Superior temporal gyrus (tissue), 1 donor: ENCODE measurements at regions not wholly inside any gene's neighbourhood (a gene's known extent, or its start where the extent isn't known, plus 50 kb on each side); places are given as distances from the start of the nearest gene placed in this dataset.

Source experiments
- DNase-seq: peaks from one replicate; pipeline ENCODE4 v3.0.0-alpha.2; 2016; ENCODE audit errors: extremely low spot score

DNA sequence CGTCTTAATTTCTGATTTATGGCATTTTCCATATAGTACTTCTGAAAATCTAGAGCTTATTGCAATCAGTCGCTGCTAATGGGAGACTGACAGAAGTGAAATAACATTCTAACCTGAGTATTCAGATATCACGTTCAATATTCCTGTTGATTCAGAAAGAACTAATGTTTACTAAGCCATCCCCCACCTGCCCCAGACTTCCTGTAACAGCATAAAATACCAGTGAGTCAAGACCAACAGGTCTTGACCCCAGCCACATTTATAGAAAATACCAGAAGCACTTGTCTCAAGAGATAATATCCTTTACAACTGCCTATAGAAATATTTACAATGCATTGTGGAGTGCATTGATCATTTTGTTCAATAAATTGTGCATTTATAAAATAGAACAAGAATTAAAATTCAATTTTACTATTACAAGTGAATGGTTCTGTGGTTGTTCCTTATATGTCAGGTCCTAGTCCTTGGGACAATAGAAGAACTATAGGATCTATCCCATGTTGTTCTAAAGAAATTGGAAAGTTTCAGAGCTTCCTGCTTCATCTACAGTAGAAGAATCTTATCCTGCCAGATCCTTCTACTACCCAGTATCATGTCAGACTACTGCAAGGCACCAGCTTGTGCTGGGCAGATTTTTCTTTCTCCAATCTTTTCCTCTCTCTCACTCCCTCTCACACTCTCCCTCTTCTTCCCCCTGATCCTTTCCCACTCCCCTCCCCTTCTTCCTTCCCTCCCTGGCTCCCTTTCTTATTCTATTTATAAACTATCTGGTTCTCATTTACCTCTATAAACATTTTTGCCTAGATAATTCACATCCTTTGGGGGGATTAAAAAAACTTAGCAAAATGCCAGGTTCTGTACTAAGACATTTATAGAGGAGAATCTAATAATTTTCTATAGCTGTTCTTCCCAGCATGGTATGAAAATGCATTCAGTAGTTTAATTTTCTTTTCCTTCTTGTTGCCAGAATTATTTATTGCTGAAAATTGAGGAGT lies 629.9 kb downstream of the DIAPH3 start:
- no peak for DNase-seq

DNA sequence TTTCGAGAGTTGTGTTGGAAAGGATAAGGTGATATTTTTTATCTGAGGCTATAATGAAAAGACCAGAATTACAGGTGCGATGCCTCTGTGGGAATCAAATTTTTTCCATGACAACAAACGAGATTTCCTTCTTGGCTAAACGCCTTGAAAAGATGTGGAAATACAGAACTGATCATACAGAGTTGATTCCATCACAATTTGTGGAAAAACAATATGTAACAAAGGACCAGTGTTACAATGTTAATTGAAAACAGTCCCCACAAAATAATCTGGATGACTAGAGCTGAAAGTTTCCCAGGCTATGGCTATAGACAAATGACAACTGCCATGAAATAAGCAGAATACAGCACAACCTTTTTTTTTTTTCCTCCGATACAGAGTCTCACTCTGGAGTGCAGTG lies 628.9 kb downstream of the DIAPH3 start:
- DNase-seq, result no peak

DNA sequence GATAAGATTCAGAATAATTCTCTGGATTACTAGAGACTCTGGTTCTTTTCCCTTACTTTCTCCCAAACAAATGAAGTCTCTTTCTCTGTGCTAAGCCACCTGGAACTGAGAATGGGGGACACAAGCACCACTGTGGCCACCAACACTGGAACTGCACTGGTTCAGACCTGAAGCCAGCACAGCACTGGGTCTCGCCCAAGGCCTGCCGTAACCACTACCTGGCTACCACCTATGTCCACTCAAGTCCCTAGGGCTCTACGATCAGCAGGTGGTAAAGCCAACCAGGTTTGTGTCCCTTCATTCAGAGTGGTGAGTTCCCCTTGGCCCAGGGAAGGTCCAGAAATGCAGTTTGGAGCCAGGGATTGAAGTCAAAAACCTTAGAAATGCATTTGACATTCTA lies 626.2 kb downstream of the DIAPH3 start:
- no peak for DNase-seq

DNA sequence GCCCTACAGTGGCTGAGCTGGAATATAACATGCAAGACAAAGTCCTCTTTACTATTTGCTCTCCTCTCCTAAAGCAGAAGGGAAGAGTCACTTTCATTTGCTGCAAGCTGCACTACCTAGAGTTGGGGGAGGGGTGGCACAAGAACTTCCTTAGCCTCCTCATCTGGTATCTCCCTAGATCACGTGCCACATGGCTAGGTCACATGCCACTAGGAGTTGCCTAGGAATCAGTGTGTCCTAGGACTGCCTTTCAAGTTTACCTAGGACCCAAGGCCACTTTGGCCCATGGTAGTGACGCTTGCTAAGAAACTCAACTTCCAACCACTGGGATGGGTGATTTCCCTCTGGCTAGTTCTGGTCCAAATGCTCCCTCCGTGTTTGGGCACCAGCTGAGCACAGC lies 625.2 kb downstream of the DIAPH3 start:
- no peak for DNase-seq

DNA sequence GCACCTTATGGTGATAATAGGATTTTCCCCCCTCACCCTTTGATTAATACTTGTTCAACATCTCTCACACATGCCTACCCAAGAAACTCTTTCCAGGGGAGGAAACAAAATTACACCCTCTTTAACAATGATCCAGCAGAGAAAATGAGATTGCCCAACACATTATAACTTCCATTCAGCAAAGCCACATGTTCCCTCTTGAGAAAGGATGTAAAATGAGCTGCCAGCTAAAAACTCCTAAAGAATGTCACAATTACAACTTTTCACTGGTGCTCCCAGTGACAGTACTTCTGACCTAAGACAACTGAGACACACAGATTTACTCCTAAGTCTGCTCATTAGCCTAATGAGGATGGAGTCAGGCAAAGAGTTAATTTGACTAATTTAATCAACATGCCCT lies 621.4 kb downstream of the DIAPH3 start:
- DNase-seq, result no peak

DNA sequence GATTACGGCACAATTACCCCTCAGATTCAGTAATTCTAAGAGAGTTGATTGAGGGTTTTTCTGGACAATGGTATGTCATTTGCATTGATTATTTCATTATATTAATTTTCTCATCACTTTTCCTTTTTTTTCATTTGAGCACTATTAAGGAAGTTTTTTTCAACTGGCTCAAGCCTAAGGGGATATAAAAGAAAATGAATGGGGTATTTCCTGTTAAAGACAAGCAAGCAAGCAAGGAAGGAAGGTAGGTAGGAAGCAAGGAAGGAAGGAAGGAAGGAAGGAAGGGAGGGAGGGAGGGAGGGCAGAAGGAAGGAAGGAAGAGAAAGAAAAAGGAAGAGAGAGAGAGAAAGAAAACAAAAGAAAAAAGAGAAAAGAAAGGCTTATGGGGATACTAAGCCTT lies 620.3 kb downstream of the DIAPH3 start:
- DNase-seq, result no peak

DNA sequence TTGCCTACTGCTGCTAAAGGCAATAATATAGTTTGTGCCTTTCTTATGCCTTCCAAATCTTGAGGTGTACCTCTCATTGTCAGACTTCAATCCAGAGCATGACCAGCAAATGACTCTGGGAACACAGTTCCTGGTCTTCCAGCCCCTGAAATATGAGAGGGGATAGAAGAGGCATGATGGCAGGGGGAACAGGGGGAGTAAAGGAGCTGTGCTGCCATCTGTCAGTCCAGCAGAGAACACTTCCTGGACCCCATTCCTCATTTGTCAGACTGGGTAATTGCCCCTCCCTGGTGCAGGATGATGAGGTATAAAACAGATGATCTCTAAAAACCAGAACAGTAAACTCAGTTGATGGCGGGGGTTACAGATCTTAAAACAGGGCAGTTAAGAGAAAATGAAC lies 618.7 kb downstream of the DIAPH3 start:
- DNase-seq, result no peak

DNA sequence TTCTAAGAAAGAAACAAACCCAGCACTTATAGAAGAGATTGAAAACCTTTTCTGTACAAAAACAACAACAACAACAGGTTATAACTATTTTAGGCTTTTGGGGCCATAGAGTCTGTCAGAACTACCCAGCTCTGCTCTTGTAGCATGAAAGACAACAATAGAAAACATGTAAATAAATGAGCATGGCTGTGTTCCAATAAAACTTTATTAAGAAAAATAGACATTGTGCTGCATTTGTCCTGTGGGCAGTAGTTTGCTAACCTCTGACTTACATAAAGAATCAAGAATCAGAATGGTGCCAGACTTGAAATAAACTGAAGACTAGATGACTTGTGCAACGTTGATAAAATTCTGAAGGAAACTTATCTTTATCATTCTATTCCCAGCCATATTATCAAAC lies 617.5 kb downstream of the DIAPH3 start:
- no peak for DNase-seq

DNA sequence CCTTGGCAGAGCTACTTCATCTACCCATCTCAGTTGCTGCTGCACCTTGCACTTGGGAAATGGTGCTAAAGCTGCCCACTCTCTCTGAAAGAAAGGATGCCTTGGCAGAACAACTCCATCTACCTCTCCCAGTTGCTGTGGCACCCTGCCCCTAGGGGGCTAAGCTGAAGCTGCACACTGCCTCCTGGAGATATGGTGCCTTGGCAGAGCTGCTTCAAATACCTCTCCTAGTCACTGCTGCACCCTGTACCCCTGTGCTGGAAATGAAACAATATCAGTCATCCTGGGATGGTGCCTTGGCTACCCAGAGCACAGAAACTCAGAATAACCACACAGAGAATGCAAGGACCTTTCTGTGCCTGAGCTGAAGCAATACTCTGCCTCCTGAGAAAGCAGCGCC lies 615.8 kb downstream of the DIAPH3 start:
- no peak for DNase-seq

DNA sequence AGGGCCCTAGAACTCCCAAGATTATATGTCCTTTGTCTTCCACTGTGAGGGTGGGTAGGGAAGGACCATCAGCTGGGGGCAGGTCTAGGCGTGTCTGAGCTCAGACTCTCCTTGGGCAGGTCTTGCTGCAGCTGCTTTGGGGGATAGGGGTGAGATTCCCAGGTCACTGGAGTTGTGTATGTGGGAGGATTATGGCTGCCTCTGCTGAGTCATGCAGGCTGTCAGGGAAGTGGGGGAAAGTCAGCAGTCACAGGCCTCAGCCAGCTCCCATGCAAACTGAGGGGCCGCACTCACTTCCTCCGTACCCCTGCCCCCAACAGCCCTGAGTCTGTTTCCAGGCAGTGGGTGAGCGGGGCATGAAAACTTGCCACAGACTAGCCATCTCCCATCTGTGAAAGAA lies 600.8 kb downstream of the DIAPH3 start:
- no peak for DNase-seq

DNA sequence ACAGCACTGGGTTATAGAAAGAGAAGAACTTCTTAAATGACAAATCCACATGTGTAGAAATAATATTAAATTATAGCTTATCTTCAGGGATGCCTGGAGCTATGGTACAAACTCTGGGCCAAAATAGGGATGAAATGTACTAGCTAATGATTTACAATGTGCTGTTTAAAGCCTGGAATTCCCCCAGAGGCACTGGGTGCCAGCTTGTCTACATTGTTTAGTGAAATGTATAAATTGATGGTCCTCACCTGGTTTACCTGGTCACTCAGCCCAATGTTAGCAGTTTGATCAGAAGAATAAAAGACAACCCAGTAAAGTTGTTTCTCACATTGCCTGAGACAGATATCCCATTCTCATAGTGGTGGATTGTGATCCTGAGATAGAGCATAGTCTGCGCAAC lies 597.2 kb downstream of the DIAPH3 start:
- no peak for DNase-seq

DNA sequence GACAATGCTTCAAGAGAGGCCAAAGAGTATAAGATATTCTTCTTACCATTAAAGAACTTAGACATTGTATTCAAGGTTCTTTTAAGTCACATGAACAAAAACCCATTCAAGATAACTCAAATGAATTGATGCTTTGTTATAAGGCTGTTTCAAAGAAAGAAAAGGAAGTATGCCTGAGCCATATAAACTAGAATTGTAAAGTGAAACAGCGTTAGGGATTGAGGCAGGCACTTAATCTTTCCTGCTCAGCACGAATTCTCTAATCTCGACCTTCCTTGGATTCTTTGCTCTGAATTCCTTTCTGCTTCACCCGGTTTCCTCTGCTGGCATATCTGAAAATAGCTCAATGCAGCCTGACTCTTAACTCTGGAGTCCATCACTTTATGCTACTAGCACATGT lies 595.4 kb downstream of the DIAPH3 start:
- DNase-seq, result no peak

DNA sequence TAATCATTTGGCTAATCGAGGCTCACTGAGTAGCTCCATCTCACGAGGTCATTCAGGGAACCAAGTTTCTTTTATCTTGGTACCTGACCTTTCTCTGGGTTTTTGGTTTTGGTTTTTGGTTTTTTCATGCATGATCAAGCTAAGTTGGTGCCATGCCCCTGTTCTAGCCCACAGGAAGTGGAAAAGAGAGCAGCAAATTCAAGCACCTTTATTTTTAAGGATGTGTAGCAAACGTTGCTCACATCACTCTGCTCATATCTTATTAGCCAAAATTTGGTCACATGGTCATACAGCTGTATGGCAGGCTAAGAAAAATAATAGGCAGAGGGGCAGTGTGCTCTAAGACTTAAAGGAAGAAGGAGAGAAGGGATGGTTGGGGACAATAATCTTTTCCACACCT lies 593.5 kb downstream of the DIAPH3 start:
- DNase-seq, result no peak

DNA sequence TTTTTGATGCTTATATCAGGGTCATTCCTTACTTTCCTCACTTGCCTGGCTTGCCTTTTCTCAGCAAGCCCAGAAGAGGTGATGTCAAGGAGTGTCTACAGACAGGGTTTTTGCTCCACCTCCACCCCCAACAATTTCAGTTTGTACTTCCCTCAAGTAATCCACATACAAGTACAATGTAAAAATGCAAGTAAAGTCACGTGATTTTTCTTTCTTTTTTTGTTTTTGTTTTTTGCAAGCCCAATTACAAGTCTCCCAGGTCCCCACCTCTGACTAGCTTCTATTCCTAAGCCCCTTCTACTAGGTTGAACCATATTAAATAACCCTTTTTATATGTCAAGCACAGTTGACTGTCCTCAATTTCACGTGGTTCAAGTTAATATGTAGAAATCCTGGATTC lies 579.6 kb downstream of the DIAPH3 start:
- no peak for DNase-seq

DNA sequence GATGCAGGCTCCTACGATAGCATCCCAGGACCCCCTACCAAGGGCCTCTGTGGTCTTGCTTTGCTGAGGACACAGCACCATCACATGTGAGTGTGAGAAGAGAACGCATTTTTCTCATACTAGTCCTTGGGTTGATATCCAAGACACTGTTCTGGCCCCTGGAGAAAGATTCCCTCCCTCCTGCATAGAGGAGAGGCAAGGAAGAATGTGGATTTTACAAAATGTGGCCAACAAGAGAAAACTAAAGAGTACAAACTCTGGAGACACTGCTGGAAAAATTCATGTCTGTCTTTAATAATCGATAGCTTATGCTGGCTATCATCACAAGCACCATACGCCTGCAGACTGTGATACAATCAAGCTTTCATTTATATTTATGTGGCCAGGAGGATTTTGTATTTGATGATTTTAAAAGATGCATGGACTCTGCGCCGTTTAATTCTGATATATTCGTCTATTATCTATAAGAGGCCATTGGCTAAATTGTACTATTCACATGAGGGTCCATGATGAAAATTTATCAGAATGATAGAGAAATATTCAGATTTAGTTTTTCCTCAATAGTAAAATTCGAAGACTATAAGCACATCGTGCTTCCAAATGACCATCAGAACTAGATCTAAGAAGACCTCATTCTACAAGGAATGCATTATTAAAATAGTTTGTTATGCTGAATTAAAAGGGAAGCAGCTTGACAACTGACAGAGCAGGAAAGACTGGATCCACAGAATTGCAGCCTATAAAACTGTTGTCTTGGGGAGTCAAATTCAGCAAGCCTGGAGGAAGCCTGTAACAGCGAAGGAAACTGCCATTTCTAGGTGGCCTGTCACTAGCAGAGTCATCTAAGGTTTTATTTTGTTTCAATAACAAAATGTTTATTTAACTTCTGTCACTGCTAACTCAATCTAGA lies 578.7 kb downstream of the DIAPH3 start:
- DNase-seq, result no peak

DNA sequence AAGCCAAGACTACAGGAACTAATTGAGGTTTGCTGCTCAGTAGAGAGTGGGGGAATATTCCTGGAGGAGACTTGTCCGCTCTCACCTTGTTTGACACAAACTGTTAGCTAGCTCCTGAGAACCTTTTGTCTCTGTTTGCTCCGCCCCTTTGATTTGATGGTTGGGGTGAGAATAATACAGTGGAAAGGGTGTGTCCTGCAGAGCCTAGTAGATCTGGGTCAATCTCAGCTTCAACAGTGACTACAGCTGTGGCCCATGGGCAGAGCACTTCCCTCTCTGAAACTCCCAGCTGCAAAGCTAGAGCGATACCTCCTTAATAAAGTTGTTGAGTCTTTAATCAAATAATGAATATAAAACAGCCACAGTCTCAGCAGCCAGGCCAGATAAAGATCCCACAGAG lies 576.7 kb downstream of the DIAPH3 start:
- no peak for DNase-seq

DNA sequence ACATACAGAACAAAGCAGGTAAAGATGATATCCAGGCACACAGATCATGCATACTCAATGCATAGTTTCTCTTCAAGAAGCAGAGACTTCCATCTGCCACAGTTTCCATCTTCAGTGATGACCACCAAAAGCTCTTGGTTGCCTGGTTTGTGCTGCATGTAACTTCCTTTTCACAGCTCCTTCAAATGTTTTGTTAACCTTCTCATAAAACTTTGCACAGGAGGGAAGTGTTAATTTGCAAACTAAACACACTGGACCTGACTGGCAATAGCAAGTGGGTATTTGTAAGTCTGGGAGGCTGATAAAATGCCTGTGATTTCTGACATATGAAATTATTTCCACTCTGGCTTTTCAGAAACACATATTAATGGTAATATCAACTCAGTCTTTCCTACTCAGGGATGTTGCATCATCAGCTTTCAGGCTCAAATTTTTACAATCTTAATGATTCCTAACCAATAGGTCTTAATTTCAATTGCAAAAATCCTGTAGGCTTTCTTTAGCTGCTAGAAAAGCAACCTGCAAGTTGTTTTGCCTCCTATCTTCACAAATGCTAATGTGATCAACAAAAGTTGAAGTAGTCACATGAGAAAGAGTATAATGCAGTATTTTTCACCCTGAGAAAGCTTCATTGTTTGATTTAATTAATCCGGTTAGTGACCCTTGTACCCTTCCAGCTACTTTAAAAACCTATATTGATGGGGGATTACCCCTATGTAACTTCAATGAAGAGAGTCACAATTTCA lies 575.6 kb downstream of the DIAPH3 start:
- DNase-seq, result no peak

DNA sequence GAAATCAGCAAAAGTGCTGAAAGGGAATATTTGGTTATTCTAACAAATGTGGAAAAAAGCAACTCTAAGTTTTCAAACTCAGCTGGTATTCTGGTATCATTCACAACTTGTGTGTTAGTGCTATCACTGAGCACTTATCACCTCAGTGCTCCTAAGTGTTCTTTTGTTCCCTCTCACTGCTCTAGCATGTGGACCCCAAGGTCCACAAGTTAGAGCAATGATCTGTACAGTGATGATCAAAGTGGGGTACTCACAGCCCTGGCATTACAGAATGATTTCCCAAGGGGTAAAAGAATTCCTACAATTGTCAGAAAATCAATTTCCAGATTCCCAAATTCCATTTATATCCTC lies 575.0 kb downstream of the DIAPH3 start:
- DNase-seq, result no peak

DNA sequence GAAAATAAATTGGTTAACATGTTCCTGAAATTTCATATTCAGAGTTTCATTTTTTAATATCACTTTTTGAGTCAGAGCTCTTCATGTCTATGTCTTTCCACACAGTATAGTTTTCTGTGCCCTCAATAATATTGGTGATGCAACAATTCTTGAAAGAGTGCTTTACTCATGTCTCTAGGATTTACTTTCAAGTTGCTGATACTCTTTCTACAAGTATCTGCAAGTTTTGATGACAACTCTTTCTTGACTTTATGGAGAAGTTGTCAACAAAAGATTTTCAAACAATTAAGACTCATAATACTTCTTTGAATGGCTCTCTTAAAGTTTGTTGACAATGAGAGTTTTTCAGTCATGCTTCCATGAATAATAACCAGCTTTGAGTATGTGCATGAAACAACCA lies 561.7 kb downstream of the DIAPH3 start:
- DNase-seq, result no peak

DNA sequence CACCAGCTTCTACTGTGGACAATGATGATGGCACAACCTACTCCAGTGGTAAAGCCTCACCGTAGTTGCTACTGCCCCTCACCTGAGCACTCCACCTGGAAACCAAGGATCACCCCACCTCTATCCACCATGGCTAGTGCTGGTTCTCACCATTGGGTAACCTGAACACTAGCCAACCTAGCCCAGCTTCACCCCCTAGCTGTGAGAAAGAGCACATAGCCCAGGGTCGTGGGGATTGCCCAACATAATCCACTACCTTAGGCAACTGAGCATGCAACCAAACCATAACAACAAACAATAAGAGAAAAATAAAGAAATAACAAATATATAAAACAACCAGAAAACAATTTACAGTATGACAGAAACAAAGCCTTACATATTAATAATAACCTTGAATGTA lies 560.1 kb downstream of the DIAPH3 start:
- no peak for DNase-seq

DNA sequence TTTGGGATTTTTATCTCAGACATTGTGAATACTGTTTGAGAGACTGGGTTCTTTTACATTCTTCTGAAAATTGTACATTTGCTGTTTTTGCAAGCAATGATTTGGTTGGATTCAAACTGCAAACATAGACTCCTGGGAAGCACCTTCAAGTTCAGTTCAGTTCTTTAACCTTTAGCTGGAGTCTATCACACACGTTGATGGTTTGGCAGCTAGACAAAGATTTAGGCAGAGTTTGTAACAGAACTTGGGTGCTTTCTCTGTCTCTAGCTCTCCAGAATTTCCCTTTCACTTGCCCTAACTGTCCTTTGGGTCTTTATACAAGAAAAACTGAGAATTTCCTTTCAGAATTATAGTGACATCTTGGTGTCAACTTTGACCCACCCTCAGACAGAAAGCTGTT lies 556.6 kb downstream of the DIAPH3 start:
- DNase-seq, result no peak

DNA sequence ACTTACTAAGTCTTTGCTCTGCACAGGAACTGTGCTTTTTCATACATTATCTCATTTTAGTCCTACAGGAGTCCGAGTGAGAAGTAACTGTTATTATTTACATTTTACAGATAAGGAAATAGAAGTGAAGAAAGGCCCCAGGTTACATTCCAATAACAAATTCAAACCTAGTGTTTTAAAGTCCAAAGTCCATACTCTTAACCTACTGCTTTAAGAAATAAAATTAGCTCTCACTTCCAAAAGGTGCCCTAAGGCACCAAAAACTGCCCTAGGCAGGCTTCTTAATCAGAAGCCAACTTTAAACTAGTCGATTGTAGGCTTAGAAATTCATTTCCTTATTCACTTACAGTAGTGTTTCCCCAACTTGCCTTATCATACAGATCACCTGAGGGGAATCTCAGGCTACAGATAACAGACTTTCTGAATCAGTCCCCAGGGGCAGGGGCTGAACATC lies 555.9 kb downstream of the DIAPH3 start:
- DNase-seq, result no peak
